Thyroid gland (tissue), 4 donors: ENCODE measurements at regions not wholly inside any gene's neighbourhood (a gene's known extent, or its start where the extent isn't known, plus 50 kb on each side); places are given as distances from the start of the nearest gene placed in this dataset.

Experiments used
- DNase-seq, 2 donors: peaks; one replicate each; pipeline ENCODE4 v3.0.0-alpha.2; 2019
- H3K27ac ChIP-seq, 3 donors: fragments of 200-600 bp; sonication (generic); 1 replicate in 2 of 3; 2 replicates in 1 of 3; pipeline ENCODE4 v1.5.1; 2016 to 2019; ENCODE audit warnings: mild to moderate bottlenecking in 1 of 3, moderate library complexity in 1 of 3
- H3K27me3 ChIP-seq: fragments of 200-600 bp; sonication (generic); one replicate; pipeline ENCODE4 v1.5.1; 2019
- H3K36me3 ChIP-seq, 2 donors: fragments of 200-600 bp; sonication (generic); one replicate each; pipeline ENCODE4 v1.5.1; 2016 to 2019
- H3K4me1 ChIP-seq, 2 donors: fragments of 200-600 bp; sonication (generic); one replicate each; pipeline ENCODE4 v1.5.1; 2017 to 2019
- H3K4me3 ChIP-seq, 3 donors: fragments of 200-600 bp; sonication (generic); replicated peaks in 1 of 3; 1 replicate in 2 of 3; 2 replicates in 1 of 3; pipeline ENCODE4 v1.5.1; 2016; ENCODE audit warnings: mild to moderate bottlenecking in 1 of 3
- H3K9me3 ChIP-seq: fragments of 200-600 bp; sonication (generic); one replicate; pipeline ENCODE4 v1.5.1; 2017
- CTCF ChIP-seq, 6 experiments: fragments of 200-600 bp in 3 of 6; fragments of 450-650 bp in 3 of 6; sonication (generic) in 3 of 6; IDR thresholded peaks; one replicate each; pipeline ENCODE4 v1.5.1; 2016 to 2019; ENCODE audit warnings: antibody characterized with exemption in 6 of 6, mild to moderate bottlenecking in 2 of 6, inconsistent platforms in 1 of 6, moderate library complexity in 1 of 6
- POLR2A ChIP-seq, 2 donors: fragments of 450-650 bp; IDR thresholded peaks; one replicate each; pipeline ENCODE4 v1.6.1; 2017; ENCODE audit warnings: antibody characterized with exemption in 2 of 2, mild to moderate bottlenecking in 2 of 2, moderate library complexity in 1 of 2
- WGBS, 2 donors: methylation state at CpG; one replicate each; pipeline ENCODE4 v1.1.5; 2017; 5-methylcytosine and 5-hydroxymethylcytosine counted together
- intact Hi-C: fragments of 100-400 bp; cut with DNase I; formaldehyde crosslinking; loops from one replicate; pipeline ENCODE4 v1.15.1; 2023

- H3K9me3 ChIP-seq: no peaks in the 10 kb centered on the region
- intact Hi-C loops: no loop called here
- DNase-seq: no peak
- no peaks in the 10 kb centered on the region for H3K27me3 ChIP-seq
- H3K4me1 ChIP-seq: no peaks in the 10 kb centered on the region
- H3K36me3 ChIP-seq: no peaks in the 10 kb centered on the region
- H3K4me3 ChIP-seq: no peak overlapping the region
- TF ChIP-seq CTCF (IDR thresholded peaks at IDR 0.05) (no peak), POLR2A (IDR thresholded peaks at IDR 0.05) (no peak)
- 63 to 69% methylated on average over 8 of the region's 8 CpGs for WGBS, 2 donors
- no peak overlapping the region for H3K27ac ChIP-seq
These were observed 328.7 kb downstream of the NSG2 start for GRCh38 chr5:174374206-174374605.

DNA sequence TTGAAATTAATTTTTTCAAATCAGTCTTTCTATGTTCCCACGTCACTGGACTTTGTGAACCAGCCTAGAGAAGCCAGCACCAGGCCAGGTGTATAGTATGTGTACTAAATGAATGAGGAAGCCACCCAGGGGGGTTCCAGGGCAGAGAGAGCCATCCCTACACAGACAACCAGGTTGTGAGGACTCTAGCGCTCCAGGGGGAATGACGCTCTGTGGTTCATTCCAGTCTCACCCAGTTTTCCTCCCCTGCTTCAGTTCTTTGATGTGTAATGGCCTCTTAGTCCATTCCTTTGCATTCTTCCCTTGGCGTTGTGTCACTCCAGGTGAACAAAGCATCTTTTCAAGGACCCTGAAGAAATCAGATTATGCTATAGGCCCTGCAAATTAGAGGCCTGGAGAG, 330.6 kb downstream of the NSG2 start:
- H3K9me3 ChIP-seq: no peaks in the 10 kb centered on the region
- WGBS, 2 donors: 79 to 88% methylated on average over 4 of the region's 4 CpGs
- TF ChIP-seq CTCF (IDR thresholded peaks at IDR 0.05) (no peak), POLR2A (IDR thresholded peaks at IDR 0.05) (no peak)
- no peaks in the 10 kb centered on the region for H3K36me3 ChIP-seq
- intact Hi-C loops: no loop called here
- no peak for DNase-seq
- no peaks in the 10 kb centered on the region for H3K27me3 ChIP-seq
- H3K4me3 ChIP-seq: no peak overlapping the region
- no peaks in the 10 kb centered on the region for H3K4me1 ChIP-seq
- no peak overlapping the region for H3K27ac ChIP-seq

DNA sequence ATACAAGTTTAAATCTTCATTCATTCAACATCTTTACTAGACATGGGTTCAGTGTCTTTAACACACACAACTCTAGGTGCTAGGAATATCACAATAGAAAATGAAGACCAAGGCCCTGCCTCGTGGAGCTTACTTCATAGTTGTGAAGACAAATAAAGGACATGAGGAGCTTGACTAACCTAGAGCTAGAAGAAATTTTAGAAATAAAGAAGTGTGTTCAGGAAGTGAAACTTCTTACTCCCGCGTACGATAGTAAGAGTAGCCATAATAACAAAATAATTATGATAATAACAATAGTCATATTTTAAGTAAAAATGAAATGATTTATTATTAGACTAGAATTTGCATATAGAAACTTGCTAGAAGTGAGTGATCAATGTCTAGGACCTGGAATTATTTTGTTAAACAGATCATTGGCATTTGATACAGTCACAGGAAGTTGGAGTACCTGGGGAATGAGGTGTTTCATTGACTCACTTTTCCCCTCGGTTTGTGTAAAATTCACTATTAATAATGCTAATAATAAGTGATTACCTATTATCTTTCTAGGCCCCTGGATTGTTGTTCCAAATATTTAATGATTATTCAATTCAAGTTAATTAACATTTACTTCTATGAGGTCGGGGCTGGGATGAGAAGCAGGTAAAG, 331.3 kb downstream of the NSG2 start:
- intact Hi-C loops: no loop called here
- Histone ChIP-seq H3K9me3 (no peaks in the 10 kb centered on the region), H3K27me3 (no peaks in the 10 kb centered on the region), H3K4me1 (no peaks in the 10 kb centered on the region), H3K4me3 (no peak overlapping the region), H3K27ac (no peak overlapping the region), H3K36me3 (no peaks in the 10 kb centered on the region)
- no peak for TF ChIP-seq CTCF (IDR thresholded peaks at IDR 0.05)
- no peak for TF ChIP-seq POLR2A (IDR thresholded peaks at IDR 0.05)
- DNase-seq: no peak
- WGBS, 2 donors: 75 to 87% methylated on average over 6 of the region's 6 CpGs

DNA sequence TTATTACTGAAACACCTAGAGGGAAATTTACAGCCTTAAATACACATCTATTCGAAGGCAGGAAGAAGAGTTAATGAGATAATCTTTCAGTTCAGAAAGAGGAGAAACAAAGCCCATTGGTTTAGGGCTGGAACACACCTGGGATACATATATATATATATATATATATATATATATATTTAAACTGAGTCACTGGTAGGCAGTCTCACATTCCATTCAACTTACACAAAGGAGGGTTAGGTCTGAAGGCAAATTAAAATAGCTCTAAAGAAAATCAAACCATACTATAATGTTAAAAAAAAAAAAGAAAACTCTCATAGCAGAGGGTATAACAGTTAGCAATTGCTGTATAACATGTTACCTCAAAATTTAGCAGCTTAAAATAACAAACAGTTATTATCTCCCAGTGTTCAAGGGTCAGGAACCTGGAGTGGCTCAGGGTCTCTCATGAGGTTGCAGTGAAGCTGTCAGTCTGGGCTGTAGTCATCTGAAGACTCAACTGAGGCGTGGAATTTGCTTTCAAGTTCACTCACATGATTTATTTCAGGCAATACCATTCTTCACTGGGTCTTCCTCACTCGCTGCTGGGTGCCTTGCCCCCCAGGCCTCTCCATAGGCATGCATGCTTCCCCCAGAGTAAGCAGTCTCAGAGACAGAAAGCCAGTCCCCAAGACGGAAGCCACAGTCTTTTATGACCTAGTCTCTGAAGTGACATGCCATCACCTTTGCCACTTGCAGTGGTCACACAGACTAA, 332.8 kb downstream of the NSG2 start:
- TF ChIP-seq POLR2A (IDR thresholded peaks at IDR 0.05) (no peak), CTCF (IDR thresholded peaks at IDR 0.05) (no peak)
- no peaks in the 10 kb centered on the region for H3K4me1 ChIP-seq
- DNase-seq: no peak
- H3K4me3 ChIP-seq: no peak overlapping the region
- H3K36me3 ChIP-seq: no peaks in the 10 kb centered on the region
- H3K9me3 ChIP-seq: no peaks in the 10 kb centered on the region
- 76 to 83% methylated on average over 4 of the region's 4 CpGs for WGBS, 2 donors
- H3K27me3 ChIP-seq: no peaks in the 10 kb centered on the region
- no peak overlapping the region for H3K27ac ChIP-seq
- intact Hi-C loops: no loop called here

DNA sequence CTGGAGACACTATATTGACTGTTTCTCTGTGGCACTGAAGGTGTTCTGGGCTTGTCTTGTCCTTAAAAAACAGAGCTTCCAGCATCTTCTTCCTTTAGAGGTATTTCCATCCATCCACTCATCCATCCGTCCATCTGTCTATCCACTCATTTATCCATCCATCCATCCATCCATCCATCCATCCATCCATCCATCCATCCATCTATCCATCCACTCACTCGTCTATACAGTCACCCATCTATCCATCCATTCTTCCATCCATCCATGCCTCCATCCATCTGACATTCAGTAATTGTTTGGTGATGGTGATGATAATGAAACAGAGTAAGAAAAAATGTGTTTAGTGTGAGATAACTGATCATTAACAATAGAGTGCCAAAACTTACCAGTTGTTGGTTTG, 334.8 kb downstream of the NSG2 start:
- Histone ChIP-seq H3K4me1 (no peaks in the 10 kb centered on the region), H3K27me3 (no peaks in the 10 kb centered on the region), H3K27ac (no peak overlapping the region), H3K36me3 (no peaks in the 10 kb centered on the region), H3K4me3 (no peak overlapping the region), H3K9me3 (no peaks in the 10 kb centered on the region)
- no peak for DNase-seq
- 63 to 78% methylated on average over 2 of the region's 2 CpGs for WGBS, 2 donors
- intact Hi-C loops: no loop called here
- TF ChIP-seq CTCF (IDR thresholded peaks at IDR 0.05) (no peak), POLR2A (IDR thresholded peaks at IDR 0.05) (no peak)
